ENCODE measurements at regions not wholly inside any gene's neighbourhood (a gene's known extent, or its start where the extent isn't known, plus 50 kb on each side); places are given as distances from the start of the nearest gene placed in this dataset.

DNA sequence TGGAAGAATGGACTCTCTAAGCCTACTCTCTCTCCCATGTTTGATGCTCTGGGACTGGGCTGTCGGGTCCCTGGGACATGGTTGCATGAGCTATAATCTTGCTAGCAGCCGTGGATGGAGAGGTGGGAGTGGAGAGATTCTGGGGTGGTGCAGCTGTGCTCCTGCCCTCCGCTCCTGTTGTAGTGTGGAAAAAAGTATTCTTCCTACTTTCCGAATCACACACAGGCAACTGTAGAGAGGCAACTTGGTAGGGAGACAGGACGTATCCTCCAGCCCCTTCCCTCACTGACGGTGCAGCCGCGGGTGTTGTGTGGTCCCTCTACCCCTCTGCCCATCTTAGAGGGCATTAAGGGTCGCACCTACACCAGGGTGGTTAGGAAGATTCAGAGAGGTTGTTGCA is 281.4 kb upstream of the TLE3 start:
- DNase-seq (ENCODE audit: extremely low spot score in 2 of 2): peak in 1 of 2 donors; percentile 16
- Histone ChIP-seq H3K27ac (no peak overlapping the region), H3K36me3 (no peaks in the 10 kb centered on the region), H3K4me1 (peaks cover 49% of the 10 kb centered on the region), H3K27me3 (no peaks in the 10 kb centered on the region), H3K9me3 (no peaks in the 10 kb centered on the region), H3K4me3 (no peak overlapping the region)
- intact Hi-C loops (cut with DNase I): no loop called here
- TF ChIP-seq, protein P1, sequence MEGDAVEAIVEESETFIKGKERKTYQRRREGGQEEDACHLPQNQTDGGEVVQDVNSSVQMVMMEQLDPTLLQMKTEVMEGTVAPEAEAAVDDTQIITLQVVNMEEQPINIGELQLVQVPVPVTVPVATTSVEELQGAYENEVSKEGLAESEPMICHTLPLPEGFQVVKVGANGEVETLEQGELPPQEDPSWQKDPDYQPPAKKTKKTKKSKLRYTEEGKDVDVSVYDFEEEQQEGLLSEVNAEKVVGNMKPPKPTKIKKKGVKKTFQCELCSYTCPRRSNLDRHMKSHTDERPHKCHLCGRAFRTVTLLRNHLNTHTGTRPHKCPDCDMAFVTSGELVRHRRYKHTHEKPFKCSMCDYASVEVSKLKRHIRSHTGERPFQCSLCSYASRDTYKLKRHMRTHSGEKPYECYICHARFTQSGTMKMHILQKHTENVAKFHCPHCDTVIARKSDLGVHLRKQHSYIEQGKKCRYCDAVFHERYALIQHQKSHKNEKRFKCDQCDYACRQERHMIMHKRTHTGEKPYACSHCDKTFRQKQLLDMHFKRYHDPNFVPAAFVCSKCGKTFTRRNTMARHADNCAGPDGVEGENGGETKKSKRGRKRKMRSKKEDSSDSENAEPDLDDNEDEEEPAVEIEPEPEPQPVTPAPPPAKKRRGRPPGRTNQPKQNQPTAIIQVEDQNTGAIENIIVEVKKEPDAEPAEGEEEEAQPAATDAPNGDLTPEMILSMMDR (IDR thresholded peaks at IDR 0.05): no peak

DNA sequence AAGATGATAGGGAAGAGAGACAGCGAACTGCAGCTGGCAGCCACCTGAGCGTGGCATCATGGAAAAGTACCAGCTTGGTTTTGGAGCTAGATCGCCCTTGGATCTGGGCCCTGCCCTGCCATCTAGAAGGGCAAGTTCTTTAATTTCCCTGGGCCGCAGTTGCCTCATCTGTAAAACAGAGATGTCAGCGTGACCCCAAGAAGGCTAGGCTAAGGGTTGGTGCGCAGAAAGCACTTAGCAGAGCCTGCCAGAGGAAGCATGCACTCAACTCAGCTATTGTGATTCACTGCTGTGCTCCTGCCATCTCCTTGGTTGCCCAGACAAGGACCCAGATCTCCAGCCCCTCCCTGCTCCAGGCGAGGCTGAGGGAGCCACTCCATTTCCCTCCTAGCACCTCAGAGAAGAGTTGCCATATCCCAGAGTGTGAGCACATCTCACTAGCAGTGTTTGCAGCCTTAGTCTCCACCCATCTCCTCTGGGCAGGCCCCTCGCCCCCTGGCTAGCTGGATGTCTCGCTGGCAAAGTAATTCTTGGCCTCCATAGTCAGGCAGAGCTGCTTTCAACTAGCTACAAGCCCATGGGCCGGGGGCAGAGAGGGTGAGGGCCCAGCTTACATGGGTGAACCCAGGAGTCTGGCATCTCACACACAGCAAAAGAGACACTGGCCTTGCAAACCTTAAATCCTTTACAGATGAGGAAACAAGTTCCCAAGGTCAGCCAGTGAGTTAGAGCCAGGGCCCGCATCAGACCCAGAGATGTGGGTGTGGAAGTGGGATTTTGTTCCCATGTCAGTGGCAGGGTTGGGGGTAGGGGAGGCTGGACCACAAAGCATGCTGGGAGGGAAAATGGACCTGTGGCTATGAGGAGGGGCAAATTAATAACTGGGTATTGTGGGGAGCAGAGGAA is 280.7 kb upstream of the TLE3 start:
- DNase-seq (ENCODE audit: extremely low spot score in 2 of 2): peak; percentile 85 to 89
- intact Hi-C loops (cut with DNase I): no loop called here
- peak overlapping the region; percentile 3 for H3K27ac ChIP-seq
- H3K27me3 ChIP-seq: no peaks in the 10 kb centered on the region
- H3K4me1 ChIP-seq: peaks cover 49% of the 10 kb centered on the region
- no peaks in the 10 kb centered on the region for H3K36me3 ChIP-seq
- TF ChIP-seq POLR2A (IDR thresholded peaks at IDR 0.05): no peak
- TF ChIP-seq, protein P1 (IDR thresholded peaks at IDR 0.05): no peak
- peak in 1 of 2 donors; percentile 29 for TF ChIP-seq POLR2AphosphoS5 (IDR thresholded peaks at IDR 0.05; ENCODE audit: insufficient read depth in 1 of 2, low read depth in 1 of 2)
- H3K4me3 ChIP-seq: no peak overlapping the region
- H3K9me3 ChIP-seq: no peaks in the 10 kb centered on the region

DNA sequence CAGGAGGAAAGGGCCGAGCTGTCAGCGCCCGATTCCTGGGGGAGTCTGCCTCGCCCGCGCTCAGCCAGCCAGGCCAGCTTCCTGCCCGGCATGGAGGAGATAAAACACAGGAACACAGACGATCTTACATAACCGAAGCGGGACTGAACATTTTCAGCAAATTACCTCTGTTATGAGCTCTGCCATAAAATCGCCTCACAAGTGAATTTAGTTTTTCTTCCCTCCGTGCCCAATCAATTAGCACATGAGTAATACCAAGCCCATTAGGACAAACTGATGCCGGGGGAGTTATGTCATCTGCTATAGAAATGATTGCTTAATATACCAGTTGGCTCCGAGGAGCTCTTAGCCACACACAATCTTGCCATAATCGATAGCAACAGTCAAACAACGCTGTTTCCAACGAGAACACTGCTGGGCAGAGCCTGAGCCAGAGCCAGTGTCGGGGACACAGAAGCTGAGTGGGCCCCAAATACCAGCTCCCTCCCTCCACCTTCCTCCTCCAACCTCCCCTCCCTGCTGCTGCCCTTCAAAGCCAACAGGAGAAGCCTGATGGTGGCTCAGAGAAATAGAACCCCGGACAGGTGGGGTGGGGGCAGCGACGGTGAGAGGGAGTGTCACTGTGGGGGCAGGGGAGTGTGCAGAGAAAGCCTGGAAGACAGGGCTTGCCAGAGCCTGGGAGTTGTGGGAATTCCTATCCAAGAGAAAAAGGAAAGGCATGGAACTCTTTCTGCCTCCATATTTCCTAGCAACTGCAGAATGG is 279.4 kb upstream of the TLE3 start:
- H3K9me3 ChIP-seq: no peaks in the 10 kb centered on the region
- H3K27me3 ChIP-seq: no peaks in the 10 kb centered on the region
- DNase-seq (ENCODE audit: extremely low spot score in 2 of 2): peak; percentile 85 to 88
- peak overlapping the region; percentile 63 for H3K27ac ChIP-seq
- no peaks in the 10 kb centered on the region for H3K36me3 ChIP-seq
- TF ChIP-seq, protein P1 (IDR thresholded peaks at IDR 0.05): no peak
- TF ChIP-seq POLR2AphosphoS5 (IDR thresholded peaks at IDR 0.05; ENCODE audit: insufficient read depth in 1 of 2, low read depth in 1 of 2) (peak; percentile 23 to 66), POLR2A (IDR thresholded peaks at IDR 0.05) (no peak)
- intact Hi-C loops (cut with DNase I): no loop called here
- H3K4me1 ChIP-seq: peaks cover 49% of the 10 kb centered on the region
- H3K4me3 ChIP-seq: peak overlapping the region in 1 of 2 donors; percentile 27

DNA sequence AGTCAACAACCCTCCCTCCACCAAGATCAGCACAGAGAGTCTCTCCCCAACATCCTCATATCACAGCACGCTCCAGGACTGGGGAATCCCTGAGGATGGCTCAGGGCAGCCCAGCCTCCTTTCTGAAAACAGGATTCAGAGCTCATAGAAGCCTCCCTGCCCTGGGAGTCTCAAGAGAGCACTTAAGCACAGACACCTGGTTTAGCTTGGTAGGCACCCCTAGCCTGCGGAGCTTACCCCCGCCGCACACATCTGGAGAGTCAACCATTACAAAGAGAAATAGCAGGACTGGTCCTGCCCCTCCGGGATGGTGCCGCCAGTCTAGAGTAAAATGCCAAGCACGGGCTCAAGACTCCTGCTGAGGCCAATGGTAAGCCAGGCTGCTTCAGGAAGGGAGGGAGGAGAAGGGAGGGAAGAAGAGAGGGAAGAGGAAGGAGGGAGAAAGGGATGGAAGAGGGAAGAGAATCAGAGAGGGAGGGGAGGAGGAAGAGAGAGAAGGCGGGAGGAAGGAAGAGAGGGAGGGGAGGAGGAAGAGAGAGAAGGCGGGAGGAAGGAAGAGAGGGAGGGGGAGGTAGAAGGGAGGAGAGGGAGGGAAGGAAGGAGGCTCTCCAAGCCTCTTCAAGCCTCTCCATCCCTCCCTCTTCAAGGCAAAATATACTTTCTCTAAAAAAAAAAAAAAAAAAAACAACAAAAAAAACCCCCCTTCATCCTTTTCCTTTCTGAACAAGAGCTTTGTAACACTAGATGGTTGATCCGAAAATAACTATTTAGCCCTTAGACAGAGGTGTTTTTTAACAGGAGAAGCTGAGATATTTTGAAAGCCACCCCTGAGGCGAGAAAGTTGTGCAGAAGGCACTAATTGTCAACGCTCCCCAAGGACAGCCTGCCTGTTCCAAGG is 278.6 kb upstream of the TLE3 start:
- no peaks in the 10 kb centered on the region for H3K36me3 ChIP-seq
- DNase-seq (ENCODE audit: extremely low spot score in 2 of 2): peak; percentile 74 to 82
- TF ChIP-seq POLR2AphosphoS5 (IDR thresholded peaks at IDR 0.05; ENCODE audit: insufficient read depth in 1 of 2, low read depth in 1 of 2): no peak
- TF ChIP-seq, protein P1 (IDR thresholded peaks at IDR 0.05): no peak
- no peak for TF ChIP-seq POLR2A (IDR thresholded peaks at IDR 0.05)
- no peaks in the 10 kb centered on the region for H3K9me3 ChIP-seq
- no peaks in the 10 kb centered on the region for H3K27me3 ChIP-seq
- intact Hi-C loops (cut with DNase I): no loop called here
- peak overlapping the region in 1 of 2 donors; percentile 27 for H3K4me3 ChIP-seq
- peak overlapping the region; percentile 63 for H3K27ac ChIP-seq
- H3K4me1 ChIP-seq: peaks cover 49% of the 10 kb centered on the region
